HG03432 (cell line): ENCODE measurements at regions not wholly inside any gene's neighbourhood (a gene's known extent, or its start where the extent isn't known, plus 50 kb on each side); places are given as distances from the start of the nearest gene placed in this dataset.
"Not testable (repeated sequence)": the region's sequence is repeated elsewhere in the genome, so short reads cannot be mapped to it uniquely, and the experiment has no call there.

ENCODE experiments used
- ATAC-seq: cut with Tn5 transposase; IDR thresholded peaks from one replicate; pipeline ENCODE4 v1.9.1; 2021; ENCODE audit warnings: mild to moderate bottlenecking, moderate library complexity; ENCODE audit not compliant: unreplicated experiment

- ATAC-seq, result no peak
These were observed 84.5 kb upstream of the SETMAR start for GRCh38 chr3:4218456-4219226.

- ATAC-seq, result no peak
These were observed 84.0 kb upstream of the SETMAR start for GRCh38 chr3:4219227-4219568.

GRCh38 chr3:4220065-4220464, 83.1 kb upstream of the SETMAR start:
- no peak for ATAC-seq

- ATAC-seq, result no peak
These were observed 80.5 kb upstream of the SETMAR start for GRCh38 chr3:4222574-4223175.

DNA sequence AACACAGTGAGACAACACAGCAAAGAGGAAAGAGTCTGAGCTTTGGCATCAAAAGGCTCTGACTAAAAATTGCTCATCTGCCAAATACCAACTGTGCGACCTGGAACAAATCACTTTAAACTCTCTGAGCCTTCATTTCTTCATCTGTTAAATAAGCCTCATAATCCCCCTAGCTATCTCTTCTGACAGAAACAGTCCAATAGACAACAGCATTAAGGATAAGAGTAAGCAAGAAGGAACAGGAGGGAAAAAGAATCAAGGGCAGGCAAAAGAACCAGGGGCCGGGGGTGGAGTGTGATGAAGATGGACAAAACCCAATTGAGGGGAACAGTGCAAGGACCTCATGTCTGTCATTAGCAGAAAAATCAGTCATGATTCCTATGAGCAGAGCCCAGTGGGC, 79.4 kb upstream of the SETMAR start:
- ATAC-seq, result no peak

DNA sequence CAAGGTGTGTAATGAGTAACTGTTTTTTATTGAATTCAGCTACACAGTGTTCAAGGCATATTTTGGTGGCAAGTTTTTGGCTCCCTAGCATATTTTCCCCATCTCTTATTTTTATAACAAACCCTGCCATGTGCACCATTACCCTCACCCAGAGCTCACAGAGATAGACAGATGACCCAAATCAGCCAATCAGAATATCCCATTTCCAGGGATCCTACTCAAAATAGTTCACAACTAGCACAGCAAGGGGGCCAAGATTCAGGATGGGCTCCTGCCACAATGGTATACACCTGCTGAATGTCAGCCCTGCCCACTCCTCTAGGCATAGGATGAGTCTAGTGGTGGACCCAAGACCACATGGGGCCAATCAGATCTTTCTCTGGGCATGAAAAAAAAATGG, 78.8 kb upstream of the SETMAR start:
- no peak for ATAC-seq

DNA sequence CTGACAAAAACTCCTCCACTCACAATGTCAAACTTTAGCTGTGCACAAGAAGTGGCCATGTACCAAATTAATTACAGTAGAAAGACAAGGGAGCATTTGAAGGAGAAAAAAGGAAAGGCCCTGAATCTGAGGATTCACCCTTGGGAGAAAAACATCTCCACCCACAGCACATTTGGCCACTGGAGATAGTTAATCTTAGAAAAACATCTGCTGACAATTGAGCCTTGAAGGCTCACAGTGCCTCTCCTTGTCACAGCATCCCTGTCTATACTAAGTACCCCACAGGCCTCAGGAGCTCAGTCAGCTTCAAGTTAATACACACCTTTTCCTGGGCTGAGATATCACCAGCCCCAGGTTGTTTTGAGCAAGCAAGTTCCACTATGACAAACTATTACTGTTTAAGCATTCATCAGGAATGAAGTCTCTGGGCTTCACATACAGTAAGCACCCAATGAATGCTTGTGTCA, 78.1 kb upstream of the SETMAR start:
- no peak for ATAC-seq

DNA sequence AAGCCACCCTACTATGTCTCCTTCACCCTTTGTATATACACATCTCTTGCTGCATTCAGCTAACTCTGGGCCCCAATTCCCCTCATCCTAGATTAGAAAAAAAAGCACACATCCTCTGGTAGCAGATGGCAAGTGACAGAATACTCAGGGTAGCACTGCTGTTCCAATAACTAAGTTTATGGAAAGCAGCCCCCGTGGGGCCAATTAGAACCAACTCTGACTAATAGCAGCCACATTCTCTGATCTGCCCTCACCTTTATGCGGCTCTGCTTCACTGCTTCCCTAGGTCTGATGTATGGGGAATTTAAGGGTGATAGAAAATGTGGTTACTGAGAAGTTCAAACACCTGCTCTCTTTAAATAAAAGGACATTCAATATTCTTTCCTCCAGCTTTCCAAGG, 74.9 kb upstream of the SETMAR start:
- ATAC-seq, result no peak

DNA sequence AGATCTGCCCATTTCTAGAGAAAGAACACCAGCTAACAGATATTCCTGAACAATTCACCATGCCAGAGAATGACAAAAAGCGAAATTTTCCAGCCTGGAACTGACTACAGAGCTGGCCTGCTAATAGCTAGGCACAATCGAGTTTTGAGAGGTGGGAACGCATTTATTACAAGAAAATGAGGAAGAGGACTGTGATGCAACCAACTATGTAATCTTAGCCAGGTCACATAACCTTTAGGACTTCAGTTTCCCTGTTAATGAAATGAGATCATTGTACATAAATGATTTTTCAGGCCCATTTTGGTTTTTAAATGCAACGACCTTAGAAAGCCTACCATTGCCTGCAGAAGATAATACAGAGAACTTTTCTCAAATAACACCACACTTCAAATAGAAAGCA, 72.1 kb upstream of the SETMAR start:
- ATAC-seq, result no peak

- ATAC-seq, result no peak
These were observed 70.4 kb upstream of the SETMAR start for GRCh38 chr3:4232798-4233197.

GRCh38 chr3:4233488-4233887, 69.7 kb upstream of the SETMAR start:
- ATAC-seq, result no peak

- ATAC-seq, result no peak
These were observed 68.3 kb upstream of the SETMAR start for GRCh38 chr3:4234889-4235288.

DNA sequence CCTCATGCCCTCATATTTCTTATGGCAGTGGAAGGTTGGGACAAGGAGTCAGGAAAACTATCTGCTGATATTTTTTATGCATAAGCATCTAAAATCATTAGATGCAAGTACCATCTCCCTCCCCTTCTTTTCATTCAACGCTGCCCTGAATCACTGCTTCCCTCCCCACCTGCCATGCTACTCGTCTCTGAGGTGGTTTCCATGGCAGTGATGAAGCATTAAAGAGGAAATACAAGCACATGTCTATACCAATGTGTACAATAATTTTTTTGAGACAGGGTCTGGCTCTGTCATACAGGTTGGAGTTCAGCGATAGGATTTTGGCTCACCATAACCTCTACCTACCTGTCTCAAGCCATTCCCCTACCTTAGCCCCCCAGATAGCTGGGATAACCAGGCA, 67.5 kb upstream of the SETMAR start:
- ATAC-seq, result no peak

- ATAC-seq, result no peak
These were observed 61.5 kb upstream of the SETMAR start for GRCh38 chr3:4241595-4242170.

- ATAC-seq, result no peak
These were observed 57.5 kb upstream of the SETMAR start for GRCh38 chr3:4245671-4246070.

DNA sequence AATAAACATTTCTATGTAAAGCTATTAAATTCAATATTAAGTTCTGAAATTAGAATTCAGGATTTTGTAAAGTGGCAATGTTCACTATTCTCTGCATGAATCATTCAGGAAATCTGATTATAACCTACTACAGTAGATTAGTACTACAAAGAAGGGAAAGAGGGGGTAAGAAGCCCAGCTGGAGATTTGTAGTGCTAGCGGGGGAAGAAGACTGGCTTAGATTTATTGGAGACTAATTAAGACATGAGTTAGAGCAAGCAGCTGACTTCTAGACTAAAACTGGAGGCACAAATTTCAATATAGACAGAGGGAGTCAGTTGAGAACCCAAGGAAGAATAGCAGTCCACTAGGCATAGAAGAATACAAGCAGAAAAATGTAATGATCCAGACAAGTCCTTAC, 55.8 kb upstream of the SETMAR start:
- no peak for ATAC-seq

DNA sequence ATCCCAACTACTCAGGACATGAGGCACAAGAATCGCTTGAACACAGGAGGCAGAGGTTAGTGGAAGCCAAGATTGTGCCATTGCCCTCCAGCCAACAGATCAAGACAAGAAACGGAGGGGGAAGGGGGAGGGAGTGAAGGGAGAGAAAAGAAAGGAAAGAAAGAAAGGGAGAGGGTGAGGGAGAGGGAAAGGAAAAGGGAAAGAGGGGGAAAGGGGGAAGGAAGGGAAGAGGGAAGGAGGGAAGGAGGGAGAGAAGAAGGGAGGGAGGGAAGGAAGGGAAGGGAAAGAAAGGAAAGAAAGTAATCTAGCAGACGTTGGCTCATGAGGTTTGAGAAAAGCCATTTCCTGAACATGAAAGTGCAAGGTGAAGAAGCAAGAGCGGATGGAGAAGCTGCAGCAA, 53.1 kb upstream of the SETMAR start:
- ATAC-seq, result no peak

DNA sequence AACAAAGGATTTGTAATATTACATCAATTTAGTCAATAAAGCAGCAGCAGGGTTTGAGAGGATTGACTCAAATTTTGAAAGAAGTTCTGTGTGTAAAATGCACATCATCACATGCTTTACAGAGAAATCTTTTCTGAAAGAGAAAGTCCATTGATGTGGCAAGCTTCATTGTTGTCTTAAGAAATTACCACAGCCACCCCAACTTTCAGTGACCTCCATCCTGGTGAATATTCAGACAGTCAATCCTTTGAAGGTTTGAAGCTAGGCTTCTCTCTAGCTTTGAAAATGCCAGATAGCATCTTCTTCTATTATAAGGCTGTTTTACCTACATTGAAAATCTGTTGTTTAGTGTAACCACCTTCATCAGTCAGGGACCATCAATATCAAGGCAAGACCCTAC, 51.8 kb upstream of the SETMAR start:
- ATAC-seq, result peak; percentile 52

- ATAC-seq, result not testable (repeated sequence)
These were observed 49.9 kb upstream of the SETMAR start for GRCh38 chr3:4253072-4253832.
